OCI-LY1 (cell line): ENCODE measurements at regions not wholly inside any gene's neighbourhood (a gene's known extent, or its start where the extent isn't known, plus 50 kb on each side); places are given as distances from the start of the nearest gene placed in this dataset.

ENCODE experiments used
- H2AFZ ChIP-seq: fragments of 200-600 bp; sonication (generic), shearing (Covaris generic); 2 replicates; pipeline ENCODE4 v1.6.0; 2014; ENCODE audit warnings: antibody characterized with exemption, mild to moderate bottlenecking, low read length
- H3F3A ChIP-seq: fragments of 200-600 bp; sonication (generic), shearing (Covaris generic); 2 replicates; pipeline ENCODE4 v1.6.0; 2014; ENCODE audit warnings: mild to moderate bottlenecking, antibody characterized with exemption, low read length, moderate library complexity; ENCODE audit not compliant: insufficient read depth
- H3K27ac ChIP-seq: fragments of 200-600 bp; sonication (generic); 2 replicates; pipeline ENCODE4 v1.5.1; 2014; ENCODE audit warnings: low read length, mixed run types, mild to moderate bottlenecking, low read depth; ENCODE audit not compliant: poor library complexity, severe bottlenecking
- H3K27me3 ChIP-seq: fragments of 200-600 bp; sonication (generic); 2 replicates; pipeline ENCODE4 v1.6.0; 2014; ENCODE audit warnings: antibody characterized with exemption, mild to moderate bottlenecking, low read length, moderate library complexity; ENCODE audit not compliant: insufficient read depth
- H3K36me3 ChIP-seq: fragments of 200-600 bp; sonication (generic); 2 replicates; pipeline ENCODE4 v1.6.1; 2014; ENCODE audit warnings: mild to moderate bottlenecking, antibody characterized with exemption, low read length, moderate library complexity, mixed read lengths; ENCODE audit not compliant: insufficient read depth
- H3K4me1 ChIP-seq: fragments of 200-600 bp; sonication (generic); 2 replicates; pipeline ENCODE4 v1.5.1; 2014; ENCODE audit warnings: mild to moderate bottlenecking, low read length, moderate library complexity; ENCODE audit not compliant: insufficient read depth, severe bottlenecking
- H3K4me2 ChIP-seq: fragments of 200-600 bp; sonication (generic), shearing (Covaris generic); 2 replicates; pipeline ENCODE4 v1.6.1; 2014; ENCODE audit warnings: low read length
- H3K4me3 ChIP-seq: fragments of 200-600 bp; sonication (generic); 2 replicates; pipeline ENCODE4 v1.5.1; 2014; ENCODE audit warnings: low read length, low read depth, mild to moderate bottlenecking, mixed read lengths; ENCODE audit not compliant: poor library complexity, severe bottlenecking
- H3K79me2 ChIP-seq: fragments of 200-600 bp; shearing (Covaris generic); 2 replicates; pipeline ENCODE4 v1.6.1; 2016; ENCODE audit warnings: mixed run types, low read length, mixed read lengths; ENCODE audit not compliant: insufficient read depth
- H3K9ac ChIP-seq: fragments of 200-600 bp; sonication (generic), shearing (Covaris generic); 2 replicates; pipeline ENCODE4 v1.6.1; 2014; ENCODE audit warnings: mild to moderate bottlenecking, low read length, mixed read lengths
- H3K9me2 ChIP-seq: fragments of 200-600 bp; sonication (generic), shearing (Covaris generic); 2 replicates; pipeline ENCODE4 v1.6.1; 2014; ENCODE audit warnings: low read depth, mild to moderate bottlenecking, low read length, mixed read lengths
- H3K9me3 ChIP-seq: fragments of 200-600 bp; shearing (Covaris generic); 2 replicates; pipeline ENCODE4 v1.6.1; 2014; ENCODE audit warnings: low read length, mixed read lengths
- H4K20me1 ChIP-seq: fragments of 200-600 bp; sonication (generic), shearing (Covaris generic); 2 replicates; pipeline ENCODE4 v1.6.0; 2016; ENCODE audit warnings: mild to moderate bottlenecking, low read length; ENCODE audit not compliant: insufficient read depth
- CTCF ChIP-seq: fragments of 200-600 bp; sonication (generic), shearing (Covaris generic); IDR thresholded peaks from 2 replicates; pipeline ENCODE4 v1.5.1; 2017; ENCODE audit warnings: mild to moderate bottlenecking, antibody characterized with exemption, low read length, moderate library complexity, mixed read lengths
- EZH2 ChIP-seq: fragments of 200-600 bp; sonication (generic), shearing (Covaris generic); IDR thresholded peaks from 2 replicates; pipeline ENCODE4 v1.8.0; 2017; ENCODE audit warnings: borderline replicate concordance, mixed run types, mild to moderate bottlenecking, antibody characterized with exemption, low read length, moderate library complexity, mixed read lengths

GRCh38 chr1:39085174-39085573 lies 59.0 kb downstream of the NDUFS5 start:
- H3K79me2 ChIP-seq: no peaks in the 10 kb centered on the region
- no peak overlapping the region for H2AFZ ChIP-seq
- H3F3A ChIP-seq: no peaks in the 10 kb centered on the region
- no peaks in the 10 kb centered on the region for H3K9me3 ChIP-seq
- no peak overlapping the region for H3K9ac ChIP-seq
- H3K27ac ChIP-seq: no peak overlapping the region
- no peak overlapping the region for H3K4me3 ChIP-seq
- H3K9me2 ChIP-seq: no peaks in the 10 kb centered on the region
- H3K36me3 ChIP-seq: no peaks in the 10 kb centered on the region
- peaks cover 6% of the 10 kb centered on the region; the same call in 1 of the 2 replicates for H3K27me3 ChIP-seq
- H3K4me2 ChIP-seq: no peak overlapping the region
- TF ChIP-seq CTCF: no peak
- TF ChIP-seq EZH2: no peak
- H3K4me1 ChIP-seq: no peaks in the 10 kb centered on the region
- H4K20me1 ChIP-seq: no peaks in the 10 kb centered on the region

GRCh38 chr1:39086386-39086785 lies 60.2 kb downstream of the NDUFS5 start:
- Histone ChIP-seq H3K36me3 (no peaks in the 10 kb centered on the region), H3K9ac (no peak overlapping the region), H2AFZ (no peak overlapping the region), H3F3A (no peaks in the 10 kb centered on the region), H3K4me2 (no peak overlapping the region), H4K20me1 (no peaks in the 10 kb centered on the region), H3K27me3 (peaks cover 6% of the 10 kb centered on the region; the same call in 1 of the 2 replicates), H3K4me1 (no peaks in the 10 kb centered on the region), H3K79me2 (no peaks in the 10 kb centered on the region), H3K9me2 (no peaks in the 10 kb centered on the region), H3K4me3 (no peak overlapping the region), H3K9me3 (no peaks in the 10 kb centered on the region), H3K27ac (no peak overlapping the region)
- TF ChIP-seq EZH2 (no peak), CTCF (no peak)

- H4K20me1 ChIP-seq: no peaks in the 10 kb centered on the region
- no peak overlapping the region for H3K4me2 ChIP-seq
- H3K9ac ChIP-seq: no peak overlapping the region
- H3K4me1 ChIP-seq: no peaks in the 10 kb centered on the region
- H3K27me3 ChIP-seq: peaks cover 6% of the 10 kb centered on the region; the same call in 1 of the 2 replicates
- no peak overlapping the region for H2AFZ ChIP-seq
- no peaks in the 10 kb centered on the region for H3K9me3 ChIP-seq
- H3F3A ChIP-seq: no peaks in the 10 kb centered on the region
- no peaks in the 10 kb centered on the region for H3K9me2 ChIP-seq
- H3K27ac ChIP-seq: no peak overlapping the region
- no peaks in the 10 kb centered on the region for H3K36me3 ChIP-seq
- TF ChIP-seq CTCF: no peak
- no peak overlapping the region for H3K4me3 ChIP-seq
- H3K79me2 ChIP-seq: no peaks in the 10 kb centered on the region
These were observed 60.8 kb downstream of the NDUFS5 start for GRCh38 chr1:39086865-39087409.
